GM19025 (cell line): ENCODE measurements at regions not wholly inside any gene's neighbourhood (a gene's known extent, or its start where the extent isn't known, plus 50 kb on each side); places are given as distances from the start of the nearest gene placed in this dataset.

Experiments used
- ATAC-seq: cut with Tn5 transposase; IDR thresholded peaks from one replicate; pipeline ENCODE4 v1.9.1; 2021; ENCODE audit warnings: mild to moderate bottlenecking, low read depth, moderate library complexity; ENCODE audit not compliant: unreplicated experiment

- ATAC-seq: no peak
Measured at GRCh38 chr4:160159457-160159856, 1056.6 kb downstream of the RAPGEF2 start.

GRCh38 chr4:160161026-160161425 is 1058.1 kb downstream of the RAPGEF2 start:
- no peak for ATAC-seq

GRCh38 chr4:160175064-160175643 is 1072.3 kb downstream of the RAPGEF2 start:
- no peak for ATAC-seq

GRCh38 chr4:160180211-160180610 is 1077.3 kb downstream of the RAPGEF2 start:
- no peak for ATAC-seq

GRCh38 chr4:160182727-160183126 is 1079.8 kb downstream of the RAPGEF2 start:
- no peak for ATAC-seq

- no peak for ATAC-seq
Measured at GRCh38 chr4:160184884-160185283, 1082.0 kb downstream of the RAPGEF2 start.

GRCh38 chr4:160193787-160194186 is 1090.9 kb downstream of the RAPGEF2 start:
- ATAC-seq: no peak

GRCh38 chr4:160194716-160195115 is 1091.8 kb downstream of the RAPGEF2 start:
- no peak for ATAC-seq

GRCh38 chr4:160202802-160203201 is 1099.9 kb downstream of the RAPGEF2 start:
- ATAC-seq: no peak

- no peak for ATAC-seq
Measured at GRCh38 chr4:160212078-160212477, 1109.2 kb downstream of the RAPGEF2 start.

- no peak for ATAC-seq
Measured at GRCh38 chr4:160213366-160213765, 1110.5 kb downstream of the RAPGEF2 start.

- no peak for ATAC-seq
Measured at GRCh38 chr4:160217352-160217751, 1114.5 kb downstream of the RAPGEF2 start.

- no peak for ATAC-seq
Measured at GRCh38 chr4:160224049-160224448, 1121.2 kb downstream of the RAPGEF2 start.

- no peak for ATAC-seq
Measured at GRCh38 chr4:160233141-160233540, 1130.3 kb downstream of the RAPGEF2 start.

- ATAC-seq: no peak
Measured at GRCh38 chr4:160235285-160235684, 1132.4 kb downstream of the RAPGEF2 start.

- no peak for ATAC-seq
Measured at GRCh38 chr4:160235771-160236170, 1132.9 kb downstream of the RAPGEF2 start.

- no peak for ATAC-seq
Measured at GRCh38 chr4:160238790-160239189, 1135.9 kb downstream of the RAPGEF2 start.

- ATAC-seq: no peak
Measured at GRCh38 chr4:160247091-160247656, 1144.3 kb downstream of the RAPGEF2 start.

- ATAC-seq: no peak
Measured at GRCh38 chr4:160251522-160252170, 1148.8 kb downstream of the RAPGEF2 start.

- no peak for ATAC-seq
Measured at GRCh38 chr4:160257318-160257717, 1154.4 kb downstream of the RAPGEF2 start.

- ATAC-seq: no peak
Measured at GRCh38 chr4:160265014-160265413, 1162.1 kb downstream of the RAPGEF2 start.

- ATAC-seq: no peak
Measured at GRCh38 chr4:160265836-160266235, 1163.0 kb downstream of the RAPGEF2 start.
